CD4-positive, alpha-beta T cell (primary cell): ENCODE measurements at regions not wholly inside any gene's neighbourhood (a gene's known extent, or its start where the extent isn't known, plus 50 kb on each side); places are given as distances from the start of the nearest gene placed in this dataset.

Source experiments
- ATAC-seq: fragments of 200-7000 bp; cut with Tn5 transposase; one replicate; pipeline ENCODE4 v1.10.0; 2022; ENCODE audit warnings: mild to moderate bottlenecking; ENCODE audit not compliant: poor library complexity
- CTCF ChIA-PET: fragments of 350-600 bp; sonication (Branson Sonifier 250); formaldehyde crosslinking; loops from one replicate; lab custom pipeline; 2021; ENCODE audit warnings: antibody characterized with exemption, inconsistent platforms; lab: Charles Lee
- POLR2A ChIA-PET: fragments of 350-600 bp; sonication (Branson Sonifier 250); formaldehyde crosslinking; loops from one replicate; lab custom pipeline; 2021; ENCODE audit warnings: antibody characterized with exemption, inconsistent platforms; lab: Charles Lee
- DNase-seq, 14 experiments: peaks; one replicate each; pipeline ENCODE4 v3.0.0-alpha.2; 2013 to 2020; ENCODE audit warnings: mixed read lengths in 2 of 14
- H3K27ac ChIP-seq, 2 donors: one replicate each; pipeline versions ENCODE4 v1.5.1 to v1.7.0; 2013; ENCODE audit warnings: low read length in 2 of 2, low read depth in 1 of 2, mild to moderate bottlenecking in 1 of 2
- H3K27me3 ChIP-seq, 2 experiments: 1 replicate in 1 of 2; 2 replicates in 1 of 2; pipeline versions ENCODE4 v1.6.1 to v1.7.0; 2013; ENCODE audit warnings: low read length in 2 of 2, control low read depth in 1 of 2, mild to moderate bottlenecking in 1 of 2, moderate library complexity in 1 of 2; ENCODE audit not compliant: insufficient read depth in 2 of 2, control insufficient read depth in 1 of 2
- H3K36me3 ChIP-seq: one replicate; pipeline ENCODE4 v1.6.1; 2013; ENCODE audit warnings: low read length, control low read depth; ENCODE audit not compliant: insufficient read depth
- H3K4me1 ChIP-seq: one replicate; pipeline ENCODE4 v1.6.1; 2013; ENCODE audit warnings: low read length, control low read depth; ENCODE audit not compliant: insufficient read depth
- H3K4me3 ChIP-seq: one replicate; pipeline ENCODE4 v1.5.1; 2013; ENCODE audit warnings: mild to moderate bottlenecking, low read length, moderate library complexity
- H3K9me3 ChIP-seq, 2 experiments: 1 replicate in 1 of 2; 2 replicates in 1 of 2; pipeline versions ENCODE4 v1.6.1 to v1.7.0; 2013; ENCODE audit warnings: low read length in 2 of 2, mild to moderate bottlenecking in 2 of 2, control low read depth in 1 of 2, moderate library complexity in 1 of 2; ENCODE audit not compliant: control insufficient read depth in 1 of 2, insufficient read depth in 1 of 2
- H3K27ac Mint-ChIP-seq: one replicate; pipeline ENCODE4 v1.8.0; 2020; ENCODE audit warnings: mixed read lengths
- H3K27me3 Mint-ChIP-seq: one replicate; pipeline ENCODE4 v1.8.0; 2021; ENCODE audit warnings: mixed read lengths
- H3K36me3 Mint-ChIP-seq: one replicate; pipeline ENCODE4 v1.8.0; 2021; ENCODE audit warnings: low read depth, mixed read lengths
- H3K4me1 Mint-ChIP-seq: one replicate; pipeline ENCODE4 v1.8.0; 2021; ENCODE audit warnings: low read depth, mixed read lengths
- H3K4me3 Mint-ChIP-seq: one replicate; pipeline ENCODE4 v1.8.0; 2020; ENCODE audit warnings: mild to moderate bottlenecking, mixed read lengths
- H3K9me3 Mint-ChIP-seq: one replicate; pipeline ENCODE4 v1.8.0; 2020; ENCODE audit warnings: mixed read lengths
- CTCF ChIP-seq: fragments of 200-600 bp; IDR thresholded peaks from one replicate; pipeline ENCODE4 v1.8.0; 2022; ENCODE audit warnings: antibody characterized with exemption, mild to moderate bottlenecking
- intact Hi-C, 2 experiments: fragments of 100-400 bp; cut with DNase I in 1 of 2; cut with micrococcal nuclease in 1 of 2; formaldehyde crosslinking; loops; one replicate each; pipeline versions ENCODE4 v1.15.1 to v1.9.0; 2023 to 2025; cut with DNase I, micrococcal nuclease

GRCh38 chr7:42593860-42594259 is 318.0 kb downstream of the C7orf25 start:
- H3K27ac Mint-ChIP-seq, result no peak overlapping the region
- POLR2A ChIA-PET, result no interaction called here
- H3K4me3 Mint-ChIP-seq, result no peak overlapping the region
- no peaks in the 10 kb centered on the region for H3K4me1 Mint-ChIP-seq
- CTCF ChIA-PET, result no interaction called here
- no peak for TF ChIP-seq CTCF
- intact Hi-C loops, result no loop called here
- no peaks in the 10 kb centered on the region for H3K27me3 Mint-ChIP-seq
- no peak for ATAC-seq
- H3K36me3 Mint-ChIP-seq, result no peaks in the 10 kb centered on the region
- H3K4me3 ChIP-seq, result no peak overlapping the region
- no peaks in the 10 kb centered on the region for H3K27me3 ChIP-seq
- H3K9me3 Mint-ChIP-seq, result no peaks in the 10 kb centered on the region
- no peaks in the 10 kb centered on the region for H3K4me1 ChIP-seq
- H3K9me3 ChIP-seq, result no peaks in the 10 kb centered on the region
- DNase-seq, result no peak
- H3K36me3 ChIP-seq, result no peaks in the 10 kb centered on the region
- no peak overlapping the region for H3K27ac ChIP-seq

- POLR2A ChIA-PET, result no interaction called here
- H3K36me3 ChIP-seq, result no peaks in the 10 kb centered on the region
- H3K27me3 ChIP-seq, result no peaks in the 10 kb centered on the region
- TF ChIP-seq CTCF, result no peak
- H3K27ac Mint-ChIP-seq, result no peak overlapping the region
- H3K27me3 Mint-ChIP-seq, result no peaks in the 10 kb centered on the region
- H3K27ac ChIP-seq, result no peak overlapping the region
- peaks cover 0 to 6% of the 10 kb centered on the region in 2 experiments for H3K9me3 ChIP-seq
- ATAC-seq (no peak), DNase-seq (no peak)
- intact Hi-C loops, result no loop called here
- CTCF ChIA-PET, result interaction anchor here (0.7 kb wide), 1 partner anchor 17 kb away, joined by 3 read pairs; no protein-coding TSS in a partner anchor
- no peak overlapping the region for H3K4me3 ChIP-seq
- H3K9me3 Mint-ChIP-seq, result peaks cover 13% of the 10 kb centered on the region
- H3K36me3 Mint-ChIP-seq, result no peaks in the 10 kb centered on the region
- H3K4me1 Mint-ChIP-seq, result no peaks in the 10 kb centered on the region
- H3K4me3 Mint-ChIP-seq, result no peak overlapping the region
- H3K4me1 ChIP-seq, result no peaks in the 10 kb centered on the region
These were observed 321.0 kb downstream of the C7orf25 start for GRCh38 chr7:42590771-42591310.

- no peak overlapping the region for H3K4me3 ChIP-seq
- H3K27me3 ChIP-seq, result no peaks in the 10 kb centered on the region
- H3K4me1 Mint-ChIP-seq, result no peaks in the 10 kb centered on the region
- H3K4me3 Mint-ChIP-seq, result no peak overlapping the region
- POLR2A ChIA-PET, result no interaction called here
- intact Hi-C loops, result no loop called here
- no peaks in the 10 kb centered on the region for H3K27me3 Mint-ChIP-seq
- H3K4me1 ChIP-seq, result no peaks in the 10 kb centered on the region
- peaks cover 13% of the 10 kb centered on the region for H3K9me3 Mint-ChIP-seq
- CTCF ChIA-PET, result no interaction called here
- DNase-seq (no peak), ATAC-seq (no peak)
- H3K27ac ChIP-seq, result no peak overlapping the region
- no peaks in the 10 kb centered on the region for H3K36me3 Mint-ChIP-seq
- no peak for TF ChIP-seq CTCF
- H3K27ac Mint-ChIP-seq, result no peak overlapping the region
- peaks cover 0 to 9% of the 10 kb centered on the region in 2 experiments for H3K9me3 ChIP-seq
- no peaks in the 10 kb centered on the region for H3K36me3 ChIP-seq
These were observed 323.0 kb downstream of the C7orf25 start for GRCh38 chr7:42588876-42589275.
